ENCODE measurements at regions not wholly inside any gene's neighbourhood (a gene's known extent, or its start where the extent isn't known, plus 50 kb on each side); places are given as distances from the start of the nearest gene placed in this dataset.

DNA sequence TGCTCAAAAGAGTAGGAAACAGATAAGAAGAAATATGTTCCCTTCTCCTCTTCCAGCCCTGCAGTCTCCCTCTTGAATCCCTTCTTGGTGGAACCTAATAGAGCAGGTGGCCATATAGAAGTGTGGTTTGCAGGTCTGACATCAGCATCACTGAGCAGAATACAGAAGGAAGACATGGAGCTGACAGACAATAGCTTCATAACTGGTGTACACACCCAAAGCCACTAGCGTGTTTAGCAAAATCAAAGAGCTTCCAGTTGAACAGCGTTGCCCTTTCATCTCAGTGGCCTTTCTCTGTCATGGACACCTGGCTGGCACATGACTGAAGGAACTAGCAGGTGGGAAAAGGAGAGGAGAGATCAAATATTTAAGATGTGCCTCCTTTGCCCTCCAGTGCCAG lies 245.5 kb downstream of the BAMBI start:
- no peak for TF ChIP-seq EZH2 (IDR thresholded peaks at IDR 0.05; ENCODE audit: low read depth, unreplicated experiment)
- TF ChIP-seq, protein P1, sequence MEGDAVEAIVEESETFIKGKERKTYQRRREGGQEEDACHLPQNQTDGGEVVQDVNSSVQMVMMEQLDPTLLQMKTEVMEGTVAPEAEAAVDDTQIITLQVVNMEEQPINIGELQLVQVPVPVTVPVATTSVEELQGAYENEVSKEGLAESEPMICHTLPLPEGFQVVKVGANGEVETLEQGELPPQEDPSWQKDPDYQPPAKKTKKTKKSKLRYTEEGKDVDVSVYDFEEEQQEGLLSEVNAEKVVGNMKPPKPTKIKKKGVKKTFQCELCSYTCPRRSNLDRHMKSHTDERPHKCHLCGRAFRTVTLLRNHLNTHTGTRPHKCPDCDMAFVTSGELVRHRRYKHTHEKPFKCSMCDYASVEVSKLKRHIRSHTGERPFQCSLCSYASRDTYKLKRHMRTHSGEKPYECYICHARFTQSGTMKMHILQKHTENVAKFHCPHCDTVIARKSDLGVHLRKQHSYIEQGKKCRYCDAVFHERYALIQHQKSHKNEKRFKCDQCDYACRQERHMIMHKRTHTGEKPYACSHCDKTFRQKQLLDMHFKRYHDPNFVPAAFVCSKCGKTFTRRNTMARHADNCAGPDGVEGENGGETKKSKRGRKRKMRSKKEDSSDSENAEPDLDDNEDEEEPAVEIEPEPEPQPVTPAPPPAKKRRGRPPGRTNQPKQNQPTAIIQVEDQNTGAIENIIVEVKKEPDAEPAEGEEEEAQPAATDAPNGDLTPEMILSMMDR (conservative IDR thresholded peaks at IDR 0.05; ENCODE audit: low read depth in 2 of 2), result no peak
- no peak for TF ChIP-seq POLR2AphosphoS5 (IDR thresholded peaks at IDR 0.05; ENCODE audit: low read depth)
- TF ChIP-seq EZH2phosphoT487 (IDR thresholded peaks at IDR 0.05; ENCODE audit: unreplicated experiment), result no peak
- TF ChIP-seq, protein P2, sequence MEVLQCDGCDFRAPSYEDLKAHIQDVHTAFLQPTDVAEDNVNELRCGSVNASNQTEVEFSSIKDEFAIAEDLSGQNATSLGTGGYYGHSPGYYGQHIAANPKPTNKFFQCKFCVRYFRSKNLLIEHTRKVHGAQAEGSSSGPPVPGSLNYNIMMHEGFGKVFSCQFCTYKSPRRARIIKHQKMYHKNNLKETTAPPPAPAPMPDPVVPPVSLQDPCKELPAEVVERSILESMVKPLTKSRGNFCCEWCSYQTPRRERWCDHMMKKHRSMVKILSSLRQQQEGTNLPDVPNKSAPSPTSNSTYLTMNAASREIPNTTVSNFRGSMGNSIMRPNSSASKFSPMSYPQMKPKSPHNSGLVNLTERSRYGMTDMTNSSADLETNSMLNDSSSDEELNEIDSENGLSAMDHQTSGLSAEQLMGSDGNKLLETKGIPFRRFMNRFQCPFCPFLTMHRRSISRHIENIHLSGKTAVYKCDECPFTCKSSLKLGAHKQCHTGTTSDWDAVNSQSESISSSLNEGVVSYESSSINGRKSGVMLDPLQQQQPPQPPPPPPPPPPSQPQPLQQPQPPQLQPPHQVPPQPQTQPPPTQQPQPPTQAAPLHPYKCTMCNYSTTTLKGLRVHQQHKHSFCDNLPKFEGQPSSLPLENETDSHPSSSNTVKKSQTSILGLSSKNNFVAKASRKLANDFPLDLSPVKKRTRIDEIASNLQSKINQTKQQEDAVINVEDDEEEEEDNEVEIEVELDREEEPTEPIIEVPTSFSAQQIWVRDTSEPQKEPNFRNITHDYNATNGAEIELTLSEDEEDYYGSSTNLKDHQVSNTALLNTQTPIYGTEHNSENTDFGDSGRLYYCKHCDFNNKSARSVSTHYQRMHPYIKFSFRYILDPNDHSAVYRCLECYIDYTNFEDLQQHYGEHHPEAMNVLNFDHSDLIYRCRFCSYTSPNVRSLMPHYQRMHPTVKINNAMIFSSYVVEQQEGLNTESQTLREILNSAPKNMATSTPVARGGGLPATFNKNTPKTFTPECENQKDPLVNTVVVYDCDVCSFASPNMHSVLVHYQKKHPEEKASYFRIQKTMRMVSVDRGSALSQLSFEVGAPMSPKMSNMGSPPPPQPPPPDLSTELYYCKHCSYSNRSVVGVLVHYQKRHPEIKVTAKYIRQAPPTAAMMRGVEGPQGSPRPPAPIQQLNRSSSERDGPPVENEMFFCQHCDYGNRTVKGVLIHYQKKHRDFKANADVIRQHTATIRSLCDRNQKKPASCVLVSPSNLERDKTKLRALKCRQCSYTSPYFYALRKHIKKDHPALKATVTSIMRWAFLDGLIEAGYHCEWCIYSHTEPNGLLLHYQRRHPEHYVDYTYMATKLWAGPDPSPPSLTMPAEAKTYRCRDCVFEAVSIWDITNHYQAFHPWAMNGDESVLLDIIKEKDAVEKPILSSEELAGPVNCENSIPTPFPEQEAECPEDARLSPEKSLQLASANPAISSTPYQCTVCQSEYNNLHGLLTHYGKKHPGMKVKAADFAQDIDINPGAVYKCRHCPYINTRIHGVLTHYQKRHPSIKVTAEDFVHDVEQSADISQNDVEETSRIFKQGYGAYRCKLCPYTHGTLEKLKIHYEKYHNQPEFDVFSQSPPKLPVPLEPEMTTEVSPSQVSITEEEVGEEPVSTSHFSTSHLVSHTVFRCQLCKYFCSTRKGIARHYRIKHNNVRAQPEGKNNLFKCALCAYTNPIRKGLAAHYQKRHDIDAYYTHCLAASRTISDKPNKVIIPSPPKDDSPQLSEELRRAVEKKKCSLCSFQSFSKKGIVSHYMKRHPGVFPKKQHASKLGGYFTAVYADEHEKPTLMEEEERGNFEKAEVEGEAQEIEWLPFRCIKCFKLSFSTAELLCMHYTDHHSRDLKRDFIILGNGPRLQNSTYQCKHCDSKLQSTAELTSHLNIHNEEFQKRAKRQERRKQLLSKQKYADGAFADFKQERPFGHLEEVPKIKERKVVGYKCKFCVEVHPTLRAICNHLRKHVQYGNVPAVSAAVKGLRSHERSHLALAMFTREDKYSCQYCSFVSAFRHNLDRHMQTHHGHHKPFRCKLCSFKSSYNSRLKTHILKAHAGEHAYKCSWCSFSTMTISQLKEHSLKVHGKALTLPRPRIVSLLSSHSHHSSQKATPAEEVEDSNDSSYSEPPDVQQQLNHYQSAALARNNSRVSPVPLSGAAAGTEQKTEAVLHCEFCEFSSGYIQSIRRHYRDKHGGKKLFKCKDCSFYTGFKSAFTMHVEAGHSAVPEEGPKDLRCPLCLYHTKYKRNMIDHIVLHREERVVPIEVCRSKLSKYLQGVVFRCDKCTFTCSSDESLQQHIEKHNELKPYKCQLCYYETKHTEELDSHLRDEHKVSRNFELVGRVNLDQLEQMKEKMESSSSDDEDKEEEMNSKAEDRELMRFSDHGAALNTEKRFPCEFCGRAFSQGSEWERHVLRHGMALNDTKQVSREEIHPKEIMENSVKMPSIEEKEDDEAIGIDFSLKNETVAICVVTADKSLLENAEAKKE (CRISPR knock-in tag; IDR thresholded peaks at IDR 0.05), result no peak
- TF ChIP-seq, protein P3, sequence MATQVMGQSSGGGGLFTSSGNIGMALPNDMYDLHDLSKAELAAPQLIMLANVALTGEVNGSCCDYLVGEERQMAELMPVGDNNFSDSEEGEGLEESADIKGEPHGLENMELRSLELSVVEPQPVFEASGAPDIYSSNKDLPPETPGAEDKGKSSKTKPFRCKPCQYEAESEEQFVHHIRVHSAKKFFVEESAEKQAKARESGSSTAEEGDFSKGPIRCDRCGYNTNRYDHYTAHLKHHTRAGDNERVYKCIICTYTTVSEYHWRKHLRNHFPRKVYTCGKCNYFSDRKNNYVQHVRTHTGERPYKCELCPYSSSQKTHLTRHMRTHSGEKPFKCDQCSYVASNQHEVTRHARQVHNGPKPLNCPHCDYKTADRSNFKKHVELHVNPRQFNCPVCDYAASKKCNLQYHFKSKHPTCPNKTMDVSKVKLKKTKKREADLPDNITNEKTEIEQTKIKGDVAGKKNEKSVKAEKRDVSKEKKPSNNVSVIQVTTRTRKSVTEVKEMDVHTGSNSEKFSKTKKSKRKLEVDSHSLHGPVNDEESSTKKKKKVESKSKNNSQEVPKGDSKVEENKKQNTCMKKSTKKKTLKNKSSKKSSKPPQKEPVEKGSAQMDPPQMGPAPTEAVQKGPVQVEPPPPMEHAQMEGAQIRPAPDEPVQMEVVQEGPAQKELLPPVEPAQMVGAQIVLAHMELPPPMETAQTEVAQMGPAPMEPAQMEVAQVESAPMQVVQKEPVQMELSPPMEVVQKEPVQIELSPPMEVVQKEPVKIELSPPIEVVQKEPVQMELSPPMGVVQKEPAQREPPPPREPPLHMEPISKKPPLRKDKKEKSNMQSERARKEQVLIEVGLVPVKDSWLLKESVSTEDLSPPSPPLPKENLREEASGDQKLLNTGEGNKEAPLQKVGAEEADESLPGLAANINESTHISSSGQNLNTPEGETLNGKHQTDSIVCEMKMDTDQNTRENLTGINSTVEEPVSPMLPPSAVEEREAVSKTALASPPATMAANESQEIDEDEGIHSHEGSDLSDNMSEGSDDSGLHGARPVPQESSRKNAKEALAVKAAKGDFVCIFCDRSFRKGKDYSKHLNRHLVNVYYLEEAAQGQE (IDR thresholded peaks at IDR 0.05; ENCODE audit: unreplicated experiment), result no peak

All from GM23338 (cell line).